Keratinocyte (primary cell): ENCODE measurements at regions not wholly inside any gene's neighbourhood (a gene's known extent, or its start where the extent isn't known, plus 50 kb on each side); places are given as distances from the start of the nearest gene placed in this dataset.

Experiments used
- DNase-seq: peaks from one replicate; pipeline ENCODE4 v3.0.0-alpha.2; 2011; ENCODE audit warnings: low read depth, missing footprints, low spot score
- FAIRE-seq: peaks from 2 replicates; lab custom pipeline; 2011; peaks lifted over from hg19 to GRCh38; lab: Jason Lieb, UNC
- H2AFZ ChIP-seq: 2 replicates; pipeline ENCODE4 v1.6.0; 2012; ENCODE audit warnings: low read length, control low read depth, inconsistent platforms; ENCODE audit not compliant: control insufficient read depth
- H3K27ac ChIP-seq: 2 replicates; pipeline ENCODE4 v1.5.1; 2011; ENCODE audit warnings: low read length; ENCODE audit not compliant: control insufficient read depth, insufficient read depth
- H3K27me3 ChIP-seq: 3 replicates; pipeline ENCODE4 v1.6.0; 2011; ENCODE audit warnings: low read length; ENCODE audit not compliant: control insufficient read depth, insufficient read depth; ENCODE audit errors: extremely low read depth
- H3K36me3 ChIP-seq, 2 experiments: 2 replicates in 1 of 2; 3 replicates in 1 of 2; pipeline ENCODE4 v1.5.1; 2011; ENCODE audit warnings: low read length in 2 of 2, mild to moderate bottlenecking in 1 of 2; ENCODE audit not compliant: control insufficient read depth in 2 of 2, insufficient read depth in 2 of 2; ENCODE audit errors: extremely low read depth in 1 of 2
- H3K4me1 ChIP-seq: 3 replicates; pipeline ENCODE4 v1.5.1; 2011; ENCODE audit warnings: low read length; ENCODE audit not compliant: control insufficient read depth, insufficient read depth; ENCODE audit errors: extremely low read depth
- H3K4me2 ChIP-seq: 3 replicates; pipeline ENCODE4 v1.6.0; 2011; ENCODE audit warnings: low read depth, low read length; ENCODE audit not compliant: control insufficient read depth, insufficient read depth; ENCODE audit errors: extremely low read depth
- H3K4me3 ChIP-seq, 3 experiments: fragments of 200-600 bp in 1 of 3; sonication (generic) in 1 of 3; 2 replicates in 2 of 3; 3 replicates in 1 of 3; pipeline ENCODE4 v1.5.1; 2011 to 2016; ENCODE audit warnings: low read length in 3 of 3, mild to moderate bottlenecking in 3 of 3, control low read depth in 2 of 3, inconsistent platforms in 1 of 3, low read depth in 1 of 3, mixed read lengths in 1 of 3, mixed run types in 1 of 3, moderate library complexity in 1 of 3; ENCODE audit not compliant: control insufficient read depth in 2 of 3, insufficient read depth in 2 of 3; ENCODE audit errors: extremely low read depth in 1 of 3
- H3K79me2 ChIP-seq: 2 replicates; pipeline ENCODE4 v1.6.0; 2012; ENCODE audit warnings: low read length; ENCODE audit not compliant: control insufficient read depth, insufficient read depth
- H3K9ac ChIP-seq: 3 replicates; pipeline ENCODE4 v1.6.0; 2011; ENCODE audit warnings: low read length; ENCODE audit not compliant: control insufficient read depth, insufficient read depth; ENCODE audit errors: extremely low read depth
- H3K9me1 ChIP-seq: 3 replicates; pipeline ENCODE4 v1.6.0; 2011; ENCODE audit warnings: low read length; ENCODE audit not compliant: control insufficient read depth, insufficient read depth; ENCODE audit errors: extremely low read depth
- H3K9me3 ChIP-seq: 2 replicates; pipeline ENCODE4 v1.5.1; 2012; ENCODE audit warnings: low read depth, low read length; ENCODE audit not compliant: control insufficient read depth
- H4K20me1 ChIP-seq: 3 replicates; pipeline ENCODE4 v1.6.0; 2011; ENCODE audit warnings: low read length; ENCODE audit not compliant: control insufficient read depth, insufficient read depth; ENCODE audit errors: extremely low read depth
- CTCF ChIP-seq, 3 experiments: IDR thresholded peaks in 1 of 3; conservative IDR thresholded peaks in 1 of 3; optimal IDR thresholded peaks in 1 of 3; 2 replicates in 2 of 3; 3 replicates in 1 of 3; pipeline versions ENCODE3 to v1.5.1; 2011; ENCODE audit warnings: low read length in 3 of 3, mild to moderate bottlenecking in 3 of 3, moderate library complexity in 2 of 3, control low read depth in 1 of 3, inconsistent platforms in 1 of 3; ENCODE audit not compliant: insufficient read depth in 2 of 3; ENCODE audit errors: extremely low read depth in 1 of 3
- EZH2 ChIP-seq: IDR thresholded peaks from one replicate; pipeline ENCODE4 v1.6.1; 2012; ENCODE audit warnings: inconsistent platforms, mild to moderate bottlenecking, low read length, moderate library complexity
- dilution Hi-C: fragments of 300-500 bp; cut with MboI; formaldehyde crosslinking; loops from one replicate; pipeline ENCODE4 v1.7.0; 2020; ENCODE audit warnings: low sequenced_read_pairs; ENCODE audit not compliant: extremely low pct_ligation_motif_present

GRCh38 chr6:165970001-165970400 is 197.7 kb downstream of the TBXT start:
- Histone ChIP-seq H3K79me2 (no peaks in the 10 kb centered on the region), H3K4me2 (no peak overlapping the region), H3K9me1 (no peaks in the 10 kb centered on the region), H3K9me3 (peaks cover 2% of the 10 kb centered on the region), H3K4me1 (no peaks in the 10 kb centered on the region), H3K27me3 (no peaks in the 10 kb centered on the region), H3K4me3 (no peak overlapping the region), H4K20me1 (no peaks in the 10 kb centered on the region), H3K9ac (no peak overlapping the region), H3K27ac (no peak overlapping the region), H3K36me3 (no peaks in the 10 kb centered on the region), H2AFZ (no peak overlapping the region)
- dilution Hi-C loops = no loop called here
- TF ChIP-seq CTCF (optimal IDR thresholded peaks at IDR 0.05 in 1 of 3, IDR thresholded peaks at IDR 0.05 in 1 of 3, conservative IDR thresholded peaks at IDR 0.05 in 1 of 3; ENCODE audit: extremely low read depth in 1 of 3, insufficient read depth in 2 of 3, low read length in 3 of 3) (no peak), EZH2 (no peak)
- DNase-seq (no peak), FAIRE-seq (no peak)

GRCh38 chr6:165969184-165969583 is 198.5 kb downstream of the TBXT start:
- TF ChIP-seq EZH2 = no peak
- TF ChIP-seq CTCF (optimal IDR thresholded peaks at IDR 0.05 in 1 of 3, IDR thresholded peaks at IDR 0.05 in 1 of 3, conservative IDR thresholded peaks at IDR 0.05 in 1 of 3; ENCODE audit: extremely low read depth in 1 of 3, insufficient read depth in 2 of 3, low read length in 3 of 3) = no peak
- dilution Hi-C loops = no loop called here
- no peak overlapping the region for H3K27ac ChIP-seq

More at GRCh38 chr6:165969184-165969583, 198.5 kb downstream of the TBXT start:
- DNase-seq (no peak), FAIRE-seq (no peak)
- Histone ChIP-seq H3K9me3 (peaks cover 2% of the 10 kb centered on the region), H4K20me1 (no peaks in the 10 kb centered on the region), H3K4me3 (no peak overlapping the region), H3K79me2 (no peaks in the 10 kb centered on the region), H3K9ac (no peak overlapping the region), H3K4me1 (no peaks in the 10 kb centered on the region), H3K27me3 (no peaks in the 10 kb centered on the region), H3K36me3 (no peaks in the 10 kb centered on the region), H3K4me2 (no peak overlapping the region), H3K9me1 (no peaks in the 10 kb centered on the region), H2AFZ (no peak overlapping the region)
